H1 (cell line): ENCODE measurements at regions not wholly inside any gene's neighbourhood (a gene's known extent, or its start where the extent isn't known, plus 50 kb on each side); places are given as distances from the start of the nearest gene placed in this dataset.

Experiments
- CHD7 ChIP-seq: fragments of 300-600 bp; sonication (generic); IDR thresholded peaks from 2 replicates; pipeline ENCODE4 v1.7.1; 2012; ENCODE audit warnings: low read length, moderate library complexity, mild to moderate bottlenecking, inconsistent platforms; ENCODE audit not compliant: insufficient replicate concordance
- EGR1 ChIP-seq: IDR thresholded peaks from 2 replicates; pipeline ENCODE4 v1.6.1; 2011; ENCODE audit warnings: low read depth, low read length, borderline replicate concordance
- EZH2 ChIP-seq: fragments of 200-600 bp; sonication (generic); IDR thresholded peaks from 2 replicates; pipeline ENCODE4 v1.7.1; 2012; ENCODE audit warnings: low read depth, mild to moderate bottlenecking, moderate library complexity, low read length, inconsistent platforms; ENCODE audit not compliant: severe bottlenecking
- FOSL1 ChIP-seq: IDR thresholded peaks from 2 replicates; pipeline ENCODE4 v1.6.1; 2011; ENCODE audit warnings: mild to moderate bottlenecking, low read depth, low read length, moderate library complexity; ENCODE audit not compliant: insufficient read depth
- MAFK ChIP-seq: IDR thresholded peaks from 2 replicates; pipeline ENCODE4 v1.6.1; 2012; ENCODE audit warnings: low read depth, mild to moderate bottlenecking, improper control_type of control experiment, low read length
- POLR2A ChIP-seq, 2 experiments: IDR thresholded peaks; 1 replicate in 1 of 2; 2 replicates in 1 of 2; pipeline ENCODE4 v1.6.1; 2011; ENCODE audit warnings: low read depth in 2 of 2, low read length in 2 of 2, mild to moderate bottlenecking in 2 of 2; ENCODE audit errors: control extremely low read depth in 1 of 2
- RXRA ChIP-seq: IDR thresholded peaks from 2 replicates; pipeline ENCODE4 v1.6.1; 2011; ENCODE audit warnings: low read depth, mild to moderate bottlenecking, low read length, moderate library complexity; ENCODE audit not compliant: insufficient read depth
- SIN3A ChIP-seq, 2 experiments: IDR thresholded peaks in 1 of 2; conservative IDR thresholded peaks in 1 of 2; 2 replicates each; pipeline ENCODE4 v1.6.1; 2011 to 2012; ENCODE audit warnings: low read length in 2 of 2, improper control_type of control experiment in 1 of 2, low read depth in 1 of 2, mild to moderate bottlenecking in 1 of 2
- ZNF274 ChIP-seq: IDR thresholded peaks from 2 replicates; pipeline ENCODE4 v1.7.0; 2012; ENCODE audit warnings: low read length, borderline replicate concordance; ENCODE audit errors: extremely low read depth

- TF ChIP-seq CHD7 = no peak
- no peak for TF ChIP-seq FOSL1
- no peak for TF ChIP-seq EZH2
- no peak for TF ChIP-seq POLR2A (IDR thresholded peaks at IDR 0.05; ENCODE audit: control extremely low read depth in 1 of 2, low read depth in 2 of 2, low read length in 2 of 2)
- TF ChIP-seq MAFK = no peak
- TF ChIP-seq ZNF274 = no peak
- TF ChIP-seq SIN3A (conservative IDR thresholded peaks at IDR 0.05 in 1 of 2, IDR thresholded peaks at IDR 0.05 in 1 of 2; ENCODE audit: low read depth in 1 of 2, low read length in 2 of 2) = no peak
- no peak for TF ChIP-seq RXRA
- TF ChIP-seq EGR1 = no peak
These were observed 185.2 kb upstream of the CFAP20DC start (continued) for GRCh38 chr3:59234884-59235633.
